Activated T-cell treated with anti-CD3 and anti-CD28 coated beads, Interleukin-2, amount 50 U/mL, for 4 hours (primary cell): ENCODE measurements at regions not wholly inside any gene's neighbourhood (a gene's known extent, or its start where the extent isn't known, plus 50 kb on each side); places are given as distances from the start of the nearest gene placed in this dataset.

Experiments
- ATAC-seq, 2 donors: fragments of 200-7000 bp; cut with Tn5 transposase; one replicate each; pipeline ENCODE4 v1.10.0; 2021
- DNase-seq: peaks from one replicate; pipeline ENCODE4 v3.0.0-alpha.2; 2020
- H3K27me3 Mint-ChIP-seq: one replicate; pipeline ENCODE4 v1.8.0; 2021; ENCODE audit warnings: low read depth, mixed read lengths
- H3K36me3 Mint-ChIP-seq: one replicate; pipeline ENCODE4 v1.8.0; 2022; ENCODE audit warnings: mixed read lengths; ENCODE audit not compliant: insufficient read depth
- H3K4me1 Mint-ChIP-seq: one replicate; pipeline ENCODE4 v1.8.0; 2021; ENCODE audit warnings: low read depth, mixed read lengths
- H3K4me3 Mint-ChIP-seq: one replicate; pipeline ENCODE4 v1.8.0; 2021; ENCODE audit warnings: mild to moderate bottlenecking, moderate library complexity, mixed read lengths
- H3K9me3 Mint-ChIP-seq: one replicate; pipeline ENCODE4 v1.8.0; 2021; ENCODE audit warnings: mixed read lengths

DNA sequence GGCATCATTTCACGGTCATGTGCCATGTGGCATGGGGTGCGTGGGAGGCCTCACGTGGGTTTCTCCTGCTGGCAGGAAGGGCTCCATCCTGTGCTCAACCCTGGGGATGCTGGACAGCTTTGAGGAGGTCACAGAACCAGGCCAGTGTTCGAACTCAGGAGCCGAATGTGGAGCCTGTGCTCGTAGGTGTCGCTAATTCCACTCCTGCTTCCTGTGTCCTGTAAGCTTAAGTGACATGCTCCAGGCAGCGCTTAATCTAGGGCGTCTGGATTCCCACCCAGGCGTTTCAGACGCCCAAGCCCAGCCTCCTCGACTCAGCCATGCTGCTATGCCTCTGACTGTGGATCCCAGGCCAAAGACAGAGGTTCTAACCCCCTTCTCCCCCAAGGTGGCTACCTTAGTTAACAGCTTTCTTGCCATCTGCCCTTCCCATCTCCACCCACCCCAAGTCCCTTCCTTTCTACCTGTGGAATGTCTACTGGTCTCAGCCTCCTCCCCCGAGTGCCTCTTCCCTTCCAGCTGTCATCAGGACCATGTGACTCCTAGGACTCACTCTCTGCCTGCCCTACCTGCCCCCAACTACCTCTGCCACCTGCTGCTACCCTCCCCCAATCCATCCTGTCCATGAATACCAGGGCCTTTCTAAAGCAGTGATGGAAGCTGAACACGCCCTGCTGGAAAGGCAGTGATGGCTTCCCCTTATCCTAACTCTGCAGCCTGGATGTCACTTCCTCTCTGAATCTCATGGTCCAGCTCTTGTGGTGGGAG is 255.1 kb downstream of the CDH26 start:
- Mint-ChIP-seq H3K9me3 (no peaks in the 10 kb centered on the region), H3K27me3 (peaks cover 2% of the 10 kb centered on the region), H3K36me3 (no peaks in the 10 kb centered on the region), H3K4me1 (peaks cover 3% of the 10 kb centered on the region), H3K4me3 (no peak overlapping the region)
- no peak for ATAC-seq
- no peak for DNase-seq

DNA sequence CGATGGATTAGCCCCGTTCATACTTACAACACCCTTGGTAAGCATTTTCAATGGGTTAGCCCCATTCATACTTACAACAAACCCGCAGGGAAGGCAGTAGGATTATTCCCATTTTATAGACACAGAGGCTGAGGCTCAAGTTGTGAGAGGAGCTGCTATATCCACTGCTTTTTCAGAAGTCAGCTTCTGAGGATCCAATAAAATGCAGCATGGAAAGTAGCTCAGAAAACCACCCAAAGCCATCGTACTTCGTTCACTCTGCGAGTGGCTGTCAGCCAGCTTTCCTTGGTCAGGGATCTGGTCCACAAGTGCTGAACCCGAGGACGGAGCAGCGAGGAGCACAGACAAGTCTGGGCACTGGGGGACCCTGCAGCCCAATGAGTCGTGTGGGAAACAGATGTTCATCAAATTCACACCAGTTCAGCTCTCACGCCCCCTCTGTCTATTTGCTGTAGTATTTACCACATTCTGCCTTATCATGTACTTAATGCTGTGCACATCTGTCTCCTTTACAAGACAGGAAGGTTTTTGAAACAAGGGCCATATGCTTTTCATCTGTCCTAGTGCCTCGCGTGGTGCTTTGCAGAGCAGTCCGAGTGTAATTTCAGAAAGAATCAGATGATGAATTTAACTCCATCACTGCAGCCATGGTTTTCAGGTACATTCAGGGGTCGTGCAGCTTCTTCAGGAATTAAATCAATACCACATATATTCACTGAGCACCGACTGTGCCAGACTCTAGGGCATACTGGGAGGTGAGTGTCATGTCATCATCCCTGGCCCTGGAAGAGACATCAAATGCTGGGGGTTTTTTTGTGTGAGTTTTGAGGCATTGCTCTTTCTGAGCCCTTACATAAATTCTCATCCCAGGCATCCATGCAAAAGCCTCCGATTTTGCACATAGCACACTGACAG is 256.9 kb downstream of the CDH26 start:
- ATAC-seq (no peak), DNase-seq (no peak)
- H3K4me3 Mint-ChIP-seq, result no peak overlapping the region
- peaks cover 3% of the 10 kb centered on the region for H3K4me1 Mint-ChIP-seq
- peaks cover 2% of the 10 kb centered on the region for H3K27me3 Mint-ChIP-seq
- H3K36me3 Mint-ChIP-seq, result no peaks in the 10 kb centered on the region
- no peaks in the 10 kb centered on the region for H3K9me3 Mint-ChIP-seq

GRCh38 chr20:60215816-60216730 is 257.9 kb downstream of the CDH26 start:
- DNase-seq, result no peak
- Mint-ChIP-seq H3K27me3 (peaks cover 2% of the 10 kb centered on the region), H3K36me3 (no peaks in the 10 kb centered on the region), H3K9me3 (no peaks in the 10 kb centered on the region), H3K4me1 (peaks cover 1% of the 10 kb centered on the region), H3K4me3 (no peak overlapping the region)
- ATAC-seq, result no peak

DNA sequence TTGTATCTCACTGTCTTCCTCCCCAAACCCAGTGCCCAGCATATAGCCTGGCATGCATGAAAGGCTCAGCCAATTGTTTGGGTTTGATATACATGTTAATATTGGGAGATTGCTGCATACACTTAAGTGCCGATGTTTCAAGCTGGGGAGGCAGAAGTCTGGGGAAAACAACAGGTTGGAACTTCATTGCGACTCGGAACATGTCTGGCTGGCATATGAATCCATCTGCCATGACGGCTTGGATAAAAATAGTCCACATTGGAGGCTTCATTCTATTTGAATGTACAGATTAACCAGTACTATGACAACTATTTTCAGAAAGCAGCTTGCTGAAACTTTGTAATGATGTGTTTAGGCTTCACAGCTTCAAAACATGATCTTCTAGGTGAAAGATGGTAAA is 261.0 kb downstream of the CDH26 start:
- DNase-seq, result no peak
- H3K36me3 Mint-ChIP-seq, result no peaks in the 10 kb centered on the region
- ATAC-seq, result no peak
- H3K9me3 Mint-ChIP-seq, result no peaks in the 10 kb centered on the region
- no peaks in the 10 kb centered on the region for H3K4me1 Mint-ChIP-seq
- H3K4me3 Mint-ChIP-seq, result no peak overlapping the region
- peaks cover 2% of the 10 kb centered on the region for H3K27me3 Mint-ChIP-seq

DNA sequence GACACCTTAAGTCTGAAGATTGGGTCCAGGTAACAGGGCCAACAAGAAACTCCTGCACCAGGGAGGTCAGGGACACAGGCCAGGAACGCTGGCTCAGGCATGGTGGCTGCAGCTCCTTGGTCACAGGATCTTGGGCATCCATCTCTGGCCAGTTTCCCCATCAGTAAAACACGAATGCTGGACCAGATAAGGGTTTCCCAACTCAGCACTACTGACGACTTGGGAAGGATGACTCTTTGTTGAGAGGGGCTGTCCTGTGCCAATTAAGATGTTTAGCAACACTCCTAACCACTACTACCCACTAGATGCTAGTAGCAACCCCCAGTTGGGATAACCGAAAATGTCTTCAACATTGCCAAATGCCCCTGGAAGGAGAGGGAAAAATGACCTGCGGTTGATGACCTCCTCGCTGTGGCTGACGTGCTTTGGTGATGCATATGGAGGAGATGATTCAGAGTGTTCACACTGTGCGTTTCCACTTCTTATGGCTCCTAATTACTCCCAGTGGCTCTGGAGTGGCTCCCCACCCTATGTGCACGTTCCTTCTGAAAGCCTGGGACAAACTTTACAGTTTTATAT is 261.9 kb downstream of the CDH26 start:
- Mint-ChIP-seq H3K36me3 (no peaks in the 10 kb centered on the region), H3K9me3 (no peaks in the 10 kb centered on the region), H3K4me1 (no peaks in the 10 kb centered on the region), H3K27me3 (peaks cover 2% of the 10 kb centered on the region), H3K4me3 (no peak overlapping the region)
- DNase-seq (no peak), ATAC-seq (no peak)

DNA sequence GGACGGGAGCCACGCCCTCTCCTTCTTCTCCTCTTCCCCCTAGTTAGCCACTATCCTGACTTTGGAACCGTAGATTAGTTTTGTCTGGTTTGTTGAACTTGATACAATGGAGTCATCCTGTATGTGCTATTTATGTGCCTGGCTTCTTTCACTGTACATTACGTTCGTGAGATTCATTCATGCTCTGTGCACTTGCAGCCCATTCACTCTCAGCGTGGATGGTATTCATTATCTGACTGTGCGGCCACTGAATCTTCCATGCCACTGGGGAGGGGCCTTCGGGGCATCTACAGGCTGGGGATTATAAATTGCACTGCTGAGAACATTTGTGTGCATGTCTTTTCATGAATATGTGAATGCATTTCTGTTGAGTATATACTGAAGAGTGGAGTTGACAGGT is 262.5 kb downstream of the CDH26 start:
- Mint-ChIP-seq H3K27me3 (peaks cover 2% of the 10 kb centered on the region), H3K4me1 (no peaks in the 10 kb centered on the region)
- ATAC-seq, result no peak

DNA sequence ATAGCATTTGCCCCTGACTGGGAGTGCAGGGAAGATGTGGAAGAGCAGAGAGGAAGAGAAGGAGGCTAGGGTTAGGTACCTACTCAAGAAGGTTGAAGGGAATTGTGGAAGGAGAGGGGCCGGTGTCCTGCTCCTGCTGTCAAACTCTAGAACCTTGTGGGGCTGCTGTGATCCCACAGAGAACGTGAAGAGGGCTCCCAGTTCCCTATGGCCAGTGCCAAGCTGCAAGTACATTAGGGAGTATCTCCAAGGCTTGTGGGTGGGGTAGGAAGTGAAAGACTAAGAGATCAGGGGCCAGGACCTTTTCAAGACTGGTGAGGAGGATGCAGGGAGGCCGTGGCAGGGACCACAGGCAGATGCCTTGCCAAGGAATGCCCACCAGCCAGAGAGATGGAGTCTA is 263.4 kb downstream of the CDH26 start:
- Mint-ChIP-seq H3K27me3 (peaks cover 2% of the 10 kb centered on the region), H3K4me1 (no peaks in the 10 kb centered on the region), H3K9me3 (no peaks in the 10 kb centered on the region), H3K4me3 (no peak overlapping the region), H3K36me3 (no peaks in the 10 kb centered on the region)
- ATAC-seq (no peak), DNase-seq (no peak)

More for the DNA sequence above, 262.5 kb downstream of the CDH26 start:
- Mint-ChIP-seq H3K9me3 (no peaks in the 10 kb centered on the region), H3K36me3 (no peaks in the 10 kb centered on the region), H3K4me3 (no peak overlapping the region)
- DNase-seq, result no peak

- DNase-seq (no peak), ATAC-seq (no peak)
- H3K27me3 Mint-ChIP-seq, result no peaks in the 10 kb centered on the region
- no peaks in the 10 kb centered on the region for H3K9me3 Mint-ChIP-seq
- no peak overlapping the region for H3K4me3 Mint-ChIP-seq
- H3K36me3 Mint-ChIP-seq, result no peaks in the 10 kb centered on the region
- H3K4me1 Mint-ChIP-seq, result no peaks in the 10 kb centered on the region
These were observed 264.3 kb downstream of the CDH26 start for GRCh38 chr20:60222497-60222896.

GRCh38 chr20:60223174-60223573 is 265.0 kb downstream of the CDH26 start:
- no peaks in the 10 kb centered on the region for H3K27me3 Mint-ChIP-seq
- H3K36me3 Mint-ChIP-seq, result no peaks in the 10 kb centered on the region
- no peaks in the 10 kb centered on the region for H3K9me3 Mint-ChIP-seq
- ATAC-seq (no peak), DNase-seq (no peak)
- H3K4me1 Mint-ChIP-seq, result no peaks in the 10 kb centered on the region
- H3K4me3 Mint-ChIP-seq, result no peak overlapping the region

- Mint-ChIP-seq H3K4me3 (no peak overlapping the region), H3K9me3 (peaks cover 2% of the 10 kb centered on the region), H3K4me1 (no peaks in the 10 kb centered on the region), H3K27me3 (peaks cover 2% of the 10 kb centered on the region), H3K36me3 (no peaks in the 10 kb centered on the region)
- ATAC-seq (no peak), DNase-seq (no peak)
These were observed 266.7 kb downstream of the CDH26 start for GRCh38 chr20:60224914-60225313.

DNA sequence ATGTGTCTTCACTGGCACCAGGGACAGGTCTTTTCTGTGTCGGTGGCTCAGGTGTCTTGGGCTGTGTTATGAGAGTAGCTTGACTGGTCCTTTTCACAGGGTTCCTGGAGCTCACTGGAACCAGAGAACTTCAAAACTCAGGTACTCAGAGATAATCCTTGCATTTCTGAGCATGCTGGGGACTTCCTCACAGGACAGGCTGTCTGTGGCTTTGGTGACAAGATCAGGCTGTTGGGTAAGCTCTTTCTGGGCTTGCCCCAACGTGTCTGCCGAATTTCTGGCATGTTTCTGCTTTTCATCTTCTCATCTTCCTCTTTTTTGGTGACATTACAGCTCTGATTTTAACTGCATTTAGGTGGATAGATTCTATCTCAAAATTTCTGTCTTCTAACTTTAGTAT is 270.0 kb downstream of the CDH26 start:
- Mint-ChIP-seq H3K9me3 (peaks cover 4% of the 10 kb centered on the region), H3K27me3 (peaks cover 3% of the 10 kb centered on the region), H3K36me3 (no peaks in the 10 kb centered on the region), H3K4me3 (no peak overlapping the region), H3K4me1 (no peaks in the 10 kb centered on the region)
- no peak for DNase-seq
- no peak for ATAC-seq

DNA sequence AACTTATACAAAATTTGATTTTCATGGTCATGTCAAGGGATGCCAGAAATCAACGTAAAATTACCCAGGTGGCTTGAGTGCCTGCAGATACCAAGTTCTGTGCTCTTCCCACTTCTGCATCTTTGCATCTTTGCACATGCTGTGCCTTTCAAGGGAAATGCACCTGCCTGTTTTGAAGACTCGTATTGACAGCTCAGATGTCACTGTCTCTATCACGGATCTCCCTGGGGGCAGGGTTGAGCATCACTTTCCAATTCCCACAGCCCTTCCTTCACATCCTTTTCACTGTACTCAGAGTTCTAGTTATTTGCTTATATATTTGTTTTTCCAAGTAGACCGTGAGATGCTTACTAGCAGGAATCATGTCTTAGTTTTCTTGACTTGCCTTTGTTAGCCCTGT is 274.2 kb downstream of the CDH26 start:
- Mint-ChIP-seq H3K36me3 (no peaks in the 10 kb centered on the region), H3K9me3 (peaks cover 4% of the 10 kb centered on the region), H3K27me3 (peaks cover 4% of the 10 kb centered on the region), H3K4me1 (no peaks in the 10 kb centered on the region), H3K4me3 (no peak overlapping the region)
- ATAC-seq, result no peak
- no peak for DNase-seq

DNA sequence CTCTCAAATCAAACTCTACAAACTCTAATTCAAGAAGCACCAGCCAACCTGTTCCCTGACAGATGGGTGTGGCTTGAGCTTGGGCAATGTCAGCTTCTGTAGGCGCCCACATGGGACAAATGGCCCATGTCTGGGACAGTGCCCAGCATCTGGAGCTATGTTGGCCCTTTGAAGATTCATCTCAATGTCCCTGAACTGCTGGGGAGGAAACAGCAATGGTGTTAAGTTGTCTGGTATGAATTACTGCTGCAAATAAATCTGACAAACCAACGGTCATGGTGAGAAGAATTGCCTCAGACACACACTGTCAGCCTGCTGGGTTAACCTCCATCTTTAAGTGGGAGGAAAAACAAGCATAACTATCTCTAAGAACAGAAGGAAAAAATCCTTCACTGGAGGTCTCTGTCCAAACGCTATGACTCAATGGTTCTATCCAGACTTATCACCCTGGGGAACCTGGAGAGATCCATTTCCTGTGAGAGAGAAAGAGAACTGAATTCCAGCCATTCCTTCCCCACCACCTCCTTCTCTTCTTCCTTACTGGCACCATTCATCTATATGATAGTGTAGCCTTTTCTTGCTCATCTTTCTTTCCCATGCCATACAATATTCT is 274.9 kb downstream of the CDH26 start:
- ATAC-seq, result no peak
- DNase-seq, result no peak
- Mint-ChIP-seq H3K27me3 (peaks cover 9% of the 10 kb centered on the region), H3K36me3 (no peaks in the 10 kb centered on the region), H3K9me3 (peaks cover 4% of the 10 kb centered on the region), H3K4me1 (no peaks in the 10 kb centered on the region), H3K4me3 (no peak overlapping the region)
